ENCODE measurements at regions not wholly inside any gene's neighbourhood (a gene's known extent, or its start where the extent isn't known, plus 50 kb on each side); places are given as distances from the start of the nearest gene placed in this dataset.

GRCh38 chr5:2506603-2507002 is 244.9 kb downstream of the IRX2 start:
- no peak for DNase-seq (ENCODE audit: low read depth in 3 of 3, low spot score in 2 of 3)

GRCh38 chr5:2505217-2505616 is 246.3 kb downstream of the IRX2 start:
- DNase-seq (ENCODE audit: low read depth in 3 of 3, low spot score in 2 of 3): no peak

- DNase-seq (ENCODE audit: low read depth in 3 of 3, low spot score in 2 of 3): no peak
Observed at GRCh38 chr5:2502970-2503594, 248.4 kb downstream of the IRX2 start.

- DNase-seq (ENCODE audit: low read depth in 3 of 3, low spot score in 2 of 3): no peak
Observed at GRCh38 chr5:2499917-2500316, 251.6 kb downstream of the IRX2 start.

GRCh38 chr5:2496891-2497290 is 254.6 kb downstream of the IRX2 start:
- DNase-seq (ENCODE audit: low read depth in 3 of 3, low spot score in 2 of 3): no peak

GRCh38 chr5:2496126-2496525 is 255.4 kb downstream of the IRX2 start:
- no peak for DNase-seq (ENCODE audit: low read depth in 3 of 3, low spot score in 2 of 3)

GRCh38 chr5:2493356-2493755 is 258.1 kb downstream of the IRX2 start:
- DNase-seq (ENCODE audit: low read depth in 3 of 3, low spot score in 2 of 3): no peak

- DNase-seq (ENCODE audit: low read depth in 3 of 3, low spot score in 2 of 3): no peak
Observed at GRCh38 chr5:2492476-2492875, 259.0 kb downstream of the IRX2 start.

GRCh38 chr5:2491846-2492245 is 259.6 kb downstream of the IRX2 start:
- DNase-seq (ENCODE audit: low read depth in 3 of 3, low spot score in 2 of 3): no peak

GRCh38 chr5:2489306-2489705 is 262.2 kb downstream of the IRX2 start:
- no peak for DNase-seq (ENCODE audit: low read depth in 3 of 3, low spot score in 2 of 3)

- DNase-seq (ENCODE audit: low read depth in 3 of 3, low spot score in 2 of 3): no peak
Observed at GRCh38 chr5:2488593-2488992, 262.9 kb downstream of the IRX2 start.

- DNase-seq (ENCODE audit: low read depth in 3 of 3, low spot score in 2 of 3): no peak
Observed at GRCh38 chr5:2487152-2487763, 264.2 kb downstream of the IRX2 start.

GRCh38 chr5:2486373-2486772 is 265.1 kb downstream of the IRX2 start:
- no peak for DNase-seq (ENCODE audit: low read depth in 3 of 3, low spot score in 2 of 3)

GRCh38 chr5:2482778-2483177 is 268.7 kb downstream of the IRX2 start:
- no peak for DNase-seq (ENCODE audit: low read depth in 3 of 3, low spot score in 2 of 3)

GRCh38 chr5:2480871-2481270 is 270.6 kb downstream of the IRX2 start:
- DNase-seq (ENCODE audit: low read depth in 3 of 3, low spot score in 2 of 3): no peak

- no peak for DNase-seq (ENCODE audit: low read depth in 3 of 3, low spot score in 2 of 3)
Observed at GRCh38 chr5:2475902-2476301, 275.6 kb downstream of the IRX2 start.

- DNase-seq (ENCODE audit: low read depth in 3 of 3, low spot score in 2 of 3): no peak
Observed at GRCh38 chr5:2472670-2473069, 278.8 kb downstream of the IRX2 start.

- no peak for DNase-seq (ENCODE audit: low read depth in 3 of 3, low spot score in 2 of 3)
Observed at GRCh38 chr5:2471152-2471879, 280.2 kb downstream of the IRX2 start.

- DNase-seq (ENCODE audit: low read depth in 3 of 3, low spot score in 2 of 3): no peak
Observed at GRCh38 chr5:2466966-2467365, 284.5 kb downstream of the IRX2 start.

GRCh38 chr5:2465383-2465782 is 286.1 kb downstream of the IRX2 start:
- no peak for DNase-seq (ENCODE audit: low read depth in 3 of 3, low spot score in 2 of 3)

GRCh38 chr5:2464141-2464540 is 287.3 kb downstream of the IRX2 start:
- no peak for DNase-seq (ENCODE audit: low read depth in 3 of 3, low spot score in 2 of 3)
